ENCODE measurements at regions not wholly inside any gene's neighbourhood (a gene's known extent, or its start where the extent isn't known, plus 50 kb on each side); places are given as distances from the start of the nearest gene placed in this dataset.

DNA sequence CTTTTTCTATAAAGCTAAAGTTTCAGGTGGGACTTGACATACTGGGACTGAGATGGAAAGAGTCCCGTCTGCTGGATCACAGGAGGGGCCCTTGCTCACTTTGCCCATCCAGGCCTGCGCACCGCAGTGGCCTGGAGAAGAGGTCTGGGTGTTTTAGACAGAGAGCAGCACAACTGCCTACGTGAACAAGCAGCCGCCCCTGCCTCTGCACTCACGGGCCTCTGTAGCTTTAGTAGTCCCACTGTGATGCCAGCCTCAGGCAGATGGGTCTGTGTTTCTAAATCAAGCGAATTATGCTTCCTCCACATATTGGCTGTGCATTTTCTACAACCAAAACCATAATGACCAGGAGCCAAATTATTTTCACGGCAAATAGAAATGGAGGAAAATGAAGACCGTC, 184.8 kb upstream of the FOXQ1 start:
- H3K36me3 ChIP-seq (ENCODE audit: insufficient read depth, low read length): no peaks in the 10 kb centered on the region
- no peaks in the 10 kb centered on the region for H3K9me3 ChIP-seq (ENCODE audit: low read length)
- H3K4me1 ChIP-seq (ENCODE audit: insufficient read depth, low read length): no peaks in the 10 kb centered on the region
- H3K4me3 ChIP-seq (ENCODE audit: low read length): no peak overlapping the region
- no peaks in the 10 kb centered on the region for H3K27me3 ChIP-seq (ENCODE audit: insufficient read depth, low read length)
- H2AFZ ChIP-seq (ENCODE audit: low read depth, low read length): no peak overlapping the region

DNA sequence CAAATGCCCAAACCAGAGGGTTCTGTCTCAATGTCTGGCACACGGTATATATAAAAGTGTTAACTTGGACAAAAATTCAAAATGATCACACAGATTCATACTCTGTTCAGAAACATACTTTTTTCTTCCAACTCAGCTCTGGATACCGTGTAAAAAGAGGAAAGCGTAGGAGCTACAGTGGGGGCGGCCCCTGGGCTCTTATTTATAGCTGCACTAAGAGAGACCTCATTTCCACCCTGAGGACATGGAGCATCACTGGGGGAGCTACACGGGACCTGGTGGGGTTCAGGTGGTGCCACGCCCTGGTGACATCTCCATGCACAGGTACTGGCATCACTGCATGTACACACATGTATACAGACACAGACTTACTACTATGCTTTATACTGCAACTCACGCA, 185.9 kb upstream of the FOXQ1 start:
- Histone ChIP-seq H2AFZ (ENCODE audit: low read depth, low read length) (no peak overlapping the region), H3K27me3 (ENCODE audit: insufficient read depth, low read length) (no peaks in the 10 kb centered on the region), H3K4me3 (ENCODE audit: low read length) (no peak overlapping the region), H3K4me1 (ENCODE audit: insufficient read depth, low read length) (no peaks in the 10 kb centered on the region), H3K9me3 (ENCODE audit: low read length) (no peaks in the 10 kb centered on the region), H3K36me3 (ENCODE audit: insufficient read depth, low read length) (no peaks in the 10 kb centered on the region)

DNA sequence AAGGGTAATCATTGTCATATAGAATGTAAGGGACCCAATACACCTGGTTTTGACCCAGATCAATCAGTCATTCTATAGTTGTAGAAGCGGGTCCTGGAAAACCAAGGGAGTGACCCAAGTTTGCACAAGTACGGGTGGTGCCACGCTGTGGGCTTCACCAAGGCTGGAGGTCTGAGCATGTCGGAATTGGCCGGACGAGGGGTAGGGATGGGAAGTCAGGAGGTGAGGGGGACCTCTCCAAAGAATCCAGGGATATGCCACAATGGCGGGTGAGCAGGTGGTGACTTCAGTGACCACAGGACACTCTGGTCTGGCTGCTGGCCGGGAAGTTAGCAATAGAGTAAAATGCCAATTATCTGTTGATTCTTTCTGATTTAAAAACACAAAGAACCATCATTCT, 186.6 kb upstream of the FOXQ1 start:
- H3K36me3 ChIP-seq (ENCODE audit: insufficient read depth, low read length): no peaks in the 10 kb centered on the region
- H3K9me3 ChIP-seq (ENCODE audit: low read length): no peaks in the 10 kb centered on the region
- H2AFZ ChIP-seq (ENCODE audit: low read depth, low read length): no peak overlapping the region

DNA sequence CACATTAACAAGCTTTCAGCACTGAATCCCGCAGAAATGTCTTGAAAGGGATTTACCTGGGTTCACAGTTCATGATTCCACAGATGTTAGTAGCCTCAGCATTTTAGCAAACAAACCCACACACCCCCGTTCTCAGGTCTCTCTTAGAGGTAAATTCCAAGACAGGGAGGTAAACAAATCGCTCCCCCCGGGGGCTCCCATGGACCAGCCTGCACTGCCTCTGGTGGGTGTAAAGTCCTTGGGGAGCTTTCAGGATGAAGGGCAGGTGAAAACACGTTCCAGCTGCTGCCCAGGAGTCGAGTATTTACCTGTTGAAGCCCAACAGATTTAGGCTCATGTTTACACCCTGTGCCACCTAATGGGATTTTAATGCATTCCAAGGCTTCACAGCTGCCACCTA, 187.0 kb upstream of the FOXQ1 start:
- Histone ChIP-seq H3K27me3 (ENCODE audit: insufficient read depth, low read length) (no peaks in the 10 kb centered on the region), H2AFZ (ENCODE audit: low read depth, low read length) (no peak overlapping the region), H3K36me3 (ENCODE audit: insufficient read depth, low read length) (no peaks in the 10 kb centered on the region), H3K4me3 (ENCODE audit: low read length) (no peak overlapping the region), H3K4me1 (ENCODE audit: insufficient read depth, low read length) (no peaks in the 10 kb centered on the region), H3K9me3 (ENCODE audit: low read length) (no peaks in the 10 kb centered on the region)

More for the DNA sequence above, 186.6 kb upstream of the FOXQ1 start:
- H3K27me3 ChIP-seq (ENCODE audit: insufficient read depth, low read length): no peaks in the 10 kb centered on the region
- no peaks in the 10 kb centered on the region for H3K4me1 ChIP-seq (ENCODE audit: insufficient read depth, low read length)
- H3K4me3 ChIP-seq (ENCODE audit: low read length): no peak overlapping the region

DNA sequence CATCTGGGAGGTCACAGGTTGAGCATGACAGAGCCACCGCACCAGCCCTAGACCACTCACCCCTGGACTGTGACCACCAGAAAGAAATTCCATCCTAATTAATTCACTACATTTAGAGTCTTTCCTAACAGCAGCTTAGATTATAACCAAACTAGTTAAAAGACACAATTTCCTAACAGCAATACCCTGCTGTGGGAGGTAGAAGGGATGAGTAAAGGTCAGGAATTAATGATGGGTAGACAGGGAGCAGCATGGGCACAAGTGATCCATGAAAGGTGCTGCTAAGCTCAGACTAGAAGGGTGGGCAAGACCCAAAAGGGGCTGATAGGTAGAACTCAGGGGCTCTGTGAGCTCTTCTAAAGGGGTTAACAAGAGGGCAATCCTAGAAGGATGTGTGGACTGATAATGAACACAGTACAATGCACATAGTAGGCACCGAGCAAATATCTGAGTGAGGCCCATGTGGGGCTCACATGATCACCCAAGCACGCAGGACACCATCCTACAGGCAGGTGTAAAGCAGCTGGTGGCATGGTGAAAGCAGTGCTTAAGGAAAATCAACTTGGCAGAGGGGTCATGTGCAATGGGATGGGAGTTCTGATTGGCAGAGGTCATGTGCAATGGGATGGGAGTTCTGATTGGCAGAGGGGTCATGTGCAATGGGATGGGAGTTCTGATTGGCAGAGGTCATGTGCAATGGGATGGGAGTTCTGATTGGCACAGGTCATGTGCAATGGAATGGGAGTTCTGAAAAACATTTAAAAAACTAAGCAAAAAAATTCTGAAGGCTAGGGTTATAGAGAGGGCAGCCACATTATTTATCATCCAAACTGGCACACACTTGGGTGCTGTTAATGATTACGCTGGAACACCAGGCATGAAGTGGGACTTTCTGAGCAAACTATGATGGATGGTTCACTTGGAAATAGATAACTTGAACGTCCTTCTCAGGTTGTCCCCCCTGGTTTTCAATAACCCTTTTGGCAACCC, 188.2 kb upstream of the FOXQ1 start:
- no peak overlapping the region for H3K4me3 ChIP-seq (ENCODE audit: low read length)
- H3K4me1 ChIP-seq (ENCODE audit: insufficient read depth, low read length): peaks cover 2% of the 10 kb centered on the region
- H3K27me3 ChIP-seq (ENCODE audit: insufficient read depth, low read length): no peaks in the 10 kb centered on the region
- H3K36me3 ChIP-seq (ENCODE audit: insufficient read depth, low read length): no peaks in the 10 kb centered on the region
- no peaks in the 10 kb centered on the region for H3K9me3 ChIP-seq (ENCODE audit: low read length)
- H2AFZ ChIP-seq (ENCODE audit: low read depth, low read length): no peak overlapping the region

DNA sequence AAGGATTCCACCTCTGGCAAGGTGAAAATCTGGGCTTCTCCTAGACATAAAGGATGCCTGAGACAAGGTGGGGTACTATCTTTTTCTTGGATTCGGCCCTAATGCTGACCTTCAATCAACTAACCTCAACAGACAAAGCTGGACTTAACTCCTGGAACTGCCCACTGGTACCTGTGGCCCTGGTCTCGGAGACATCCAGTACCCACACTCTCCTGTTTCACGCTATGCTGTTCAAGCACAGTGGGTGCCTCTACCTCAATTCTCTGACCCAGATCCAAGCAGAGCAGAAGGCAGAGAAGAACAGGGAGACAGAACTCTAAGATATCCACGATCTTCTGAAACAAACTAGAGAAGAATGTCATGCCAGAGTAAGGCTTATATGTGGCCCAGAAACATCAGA, 189.8 kb upstream of the FOXQ1 start:
- Histone ChIP-seq H3K27me3 (ENCODE audit: insufficient read depth, low read length) (no peaks in the 10 kb centered on the region), H3K4me3 (ENCODE audit: low read length) (no peak overlapping the region), H3K36me3 (ENCODE audit: insufficient read depth, low read length) (no peaks in the 10 kb centered on the region), H2AFZ (ENCODE audit: low read depth, low read length) (no peak overlapping the region), H3K9me3 (ENCODE audit: low read length) (no peaks in the 10 kb centered on the region), H3K4me1 (ENCODE audit: insufficient read depth, low read length) (peaks cover 7% of the 10 kb centered on the region)

DNA sequence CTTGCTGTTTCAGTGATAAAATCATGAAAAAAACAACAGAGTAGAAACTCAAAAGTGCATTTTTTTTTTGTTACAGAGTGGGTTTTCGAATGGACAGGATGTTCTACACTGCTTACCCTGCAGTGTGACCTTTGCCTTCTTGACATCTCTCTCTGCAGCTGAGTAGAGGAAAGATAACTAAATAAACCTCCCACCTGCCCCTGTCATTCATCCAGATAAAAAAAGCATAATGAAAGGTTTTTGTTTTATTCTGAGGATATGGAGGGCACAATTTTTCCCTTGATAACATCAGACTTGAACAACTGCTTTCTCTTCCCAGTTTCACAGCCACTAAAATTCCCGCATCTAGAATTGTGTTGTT, 193.6 kb upstream of the FOXQ1 start:
- Histone ChIP-seq H3K4me1 (ENCODE audit: insufficient read depth, low read length) (peaks cover 7% of the 10 kb centered on the region), H3K27me3 (ENCODE audit: insufficient read depth, low read length) (no peaks in the 10 kb centered on the region), H3K36me3 (ENCODE audit: insufficient read depth, low read length) (no peaks in the 10 kb centered on the region), H3K9me3 (ENCODE audit: low read length) (no peaks in the 10 kb centered on the region), H3K4me3 (ENCODE audit: low read length) (no peak overlapping the region), H2AFZ (ENCODE audit: low read depth, low read length) (no peak overlapping the region)

DNA sequence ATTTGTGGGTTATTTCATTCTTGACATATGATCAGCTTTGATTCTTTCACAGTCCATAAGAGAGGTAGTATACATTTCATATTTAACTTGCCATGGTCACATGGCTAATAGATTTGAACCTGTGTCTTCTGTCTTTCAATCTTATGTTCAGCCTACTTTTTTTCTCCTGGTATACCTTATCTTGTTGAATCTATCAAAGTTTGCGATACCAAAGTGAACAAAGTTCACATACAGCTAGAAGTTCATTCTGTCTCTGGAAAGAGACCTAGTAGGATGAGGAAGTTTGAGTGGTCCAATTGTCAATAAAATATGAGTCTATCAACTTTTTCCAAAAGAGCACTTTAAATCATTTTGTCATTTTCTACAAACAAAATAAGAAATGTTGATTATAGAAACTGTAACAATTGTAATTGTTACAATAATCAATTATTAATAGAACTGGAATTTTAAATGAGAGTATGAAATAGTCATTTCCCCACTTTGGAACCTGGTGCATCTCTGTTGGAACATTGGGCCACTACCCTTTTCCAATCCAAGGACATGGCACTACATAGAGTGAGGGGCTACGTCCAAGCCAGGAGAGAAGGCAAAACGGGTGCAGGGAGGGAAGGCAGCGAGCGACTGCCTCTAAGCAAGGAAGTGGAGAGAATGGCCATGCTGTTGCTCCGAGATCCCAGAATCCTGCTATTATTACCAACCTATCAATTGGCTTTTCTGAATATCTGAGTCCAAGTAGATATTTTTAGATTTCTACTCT, 194.2 kb upstream of the FOXQ1 start:
- Histone ChIP-seq H3K4me3 (ENCODE audit: low read length) (no peak overlapping the region), H3K36me3 (ENCODE audit: insufficient read depth, low read length) (no peaks in the 10 kb centered on the region), H3K9me3 (ENCODE audit: low read length) (no peaks in the 10 kb centered on the region), H2AFZ (ENCODE audit: low read depth, low read length) (no peak overlapping the region), H3K4me1 (ENCODE audit: insufficient read depth, low read length) (peaks cover 7% of the 10 kb centered on the region), H3K27me3 (ENCODE audit: insufficient read depth, low read length) (no peaks in the 10 kb centered on the region)

DNA sequence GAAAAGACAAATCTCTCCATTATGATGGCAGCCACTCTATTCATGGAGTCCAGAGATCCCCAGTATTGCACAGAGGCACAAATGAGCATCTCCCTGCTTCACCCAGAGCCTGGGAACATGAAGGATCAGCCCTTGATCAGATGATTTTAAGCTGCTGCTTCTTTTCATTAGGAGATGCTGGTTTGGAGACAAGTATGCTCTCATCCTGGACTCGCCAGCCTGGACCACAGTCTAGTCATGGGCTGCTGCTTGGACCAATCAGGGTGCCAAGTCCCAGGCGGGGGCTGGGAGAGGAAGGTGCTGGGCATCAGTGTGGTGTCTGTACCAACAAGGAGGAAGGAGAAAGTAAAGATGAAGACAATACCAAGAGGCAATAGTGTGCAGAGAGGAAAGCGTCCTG, 195.7 kb upstream of the FOXQ1 start:
- Histone ChIP-seq H3K9me3 (ENCODE audit: low read length) (no peaks in the 10 kb centered on the region), H2AFZ (ENCODE audit: low read depth, low read length) (no peak overlapping the region), H3K36me3 (ENCODE audit: insufficient read depth, low read length) (no peaks in the 10 kb centered on the region), H3K27me3 (ENCODE audit: insufficient read depth, low read length) (no peaks in the 10 kb centered on the region), H3K4me3 (ENCODE audit: low read length) (no peak overlapping the region), H3K4me1 (ENCODE audit: insufficient read depth, low read length) (peaks cover 7% of the 10 kb centered on the region)

DNA sequence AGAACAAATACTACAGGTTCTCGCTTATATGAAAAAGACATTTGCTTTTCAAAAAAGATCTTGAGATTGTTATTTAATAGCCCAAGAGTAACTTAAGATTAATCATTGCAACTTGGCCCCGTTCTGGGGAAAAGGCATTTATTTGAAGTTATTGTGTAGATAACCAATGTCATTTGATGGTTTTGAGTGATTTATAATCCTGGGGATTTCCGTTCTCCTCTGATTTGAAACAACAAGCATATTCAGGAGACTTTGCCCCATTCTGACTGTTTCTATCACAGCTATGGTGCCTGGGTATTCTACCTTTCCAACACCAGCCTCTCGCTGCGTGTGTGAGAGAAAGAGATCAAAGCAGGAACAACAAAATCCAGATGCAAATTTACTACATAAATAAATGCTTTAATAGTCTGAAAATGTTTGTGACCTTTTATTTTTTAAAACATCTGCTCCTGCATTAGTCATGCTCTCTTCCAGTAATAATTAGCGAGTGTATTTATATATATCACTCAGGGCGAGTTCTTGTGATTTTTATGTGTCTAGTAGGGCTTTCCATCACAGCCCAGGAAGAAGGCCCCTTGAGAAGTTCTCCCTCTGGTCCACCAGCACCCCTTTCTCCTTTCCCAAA, 197.9 kb upstream of the FOXQ1 start:
- H3K27me3 ChIP-seq (ENCODE audit: insufficient read depth, low read length): no peaks in the 10 kb centered on the region

DNA sequence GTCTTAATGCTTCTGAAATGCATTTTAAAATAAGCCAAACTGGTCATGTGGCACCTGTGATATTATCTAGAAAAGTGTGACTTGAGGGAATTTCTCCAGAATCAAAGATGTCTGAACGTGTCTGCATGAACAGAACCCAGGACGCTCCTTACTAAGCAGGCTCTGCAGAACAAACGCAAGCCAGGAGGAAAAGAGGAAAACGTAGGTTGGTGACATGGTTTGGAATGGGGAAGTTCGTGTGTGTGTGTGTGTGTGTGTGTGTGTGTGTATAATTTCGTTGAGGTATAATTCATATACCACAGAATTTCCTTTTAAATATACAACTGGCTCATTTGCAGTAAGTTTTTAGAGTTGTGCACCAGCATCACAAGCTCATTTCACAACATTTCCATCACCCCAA, 200.5 kb upstream of the FOXQ1 start:
- Histone ChIP-seq H3K4me3 (ENCODE audit: low read length) (no peak overlapping the region), H3K36me3 (ENCODE audit: insufficient read depth, low read length) (no peaks in the 10 kb centered on the region), H2AFZ (ENCODE audit: low read depth, low read length) (no peak overlapping the region), H3K4me1 (ENCODE audit: insufficient read depth, low read length) (no peaks in the 10 kb centered on the region), H3K27me3 (ENCODE audit: insufficient read depth, low read length) (no peaks in the 10 kb centered on the region), H3K9me3 (ENCODE audit: low read length) (peaks cover 2% of the 10 kb centered on the region)

More for the DNA sequence above, 197.9 kb upstream of the FOXQ1 start:
- Histone ChIP-seq H3K4me3 (ENCODE audit: low read length) (no peak overlapping the region), H3K9me3 (ENCODE audit: low read length) (no peaks in the 10 kb centered on the region), H3K4me1 (ENCODE audit: insufficient read depth, low read length) (peaks cover 7% of the 10 kb centered on the region), H3K36me3 (ENCODE audit: insufficient read depth, low read length) (no peaks in the 10 kb centered on the region), H2AFZ (ENCODE audit: low read depth, low read length) (no peak overlapping the region)

DNA sequence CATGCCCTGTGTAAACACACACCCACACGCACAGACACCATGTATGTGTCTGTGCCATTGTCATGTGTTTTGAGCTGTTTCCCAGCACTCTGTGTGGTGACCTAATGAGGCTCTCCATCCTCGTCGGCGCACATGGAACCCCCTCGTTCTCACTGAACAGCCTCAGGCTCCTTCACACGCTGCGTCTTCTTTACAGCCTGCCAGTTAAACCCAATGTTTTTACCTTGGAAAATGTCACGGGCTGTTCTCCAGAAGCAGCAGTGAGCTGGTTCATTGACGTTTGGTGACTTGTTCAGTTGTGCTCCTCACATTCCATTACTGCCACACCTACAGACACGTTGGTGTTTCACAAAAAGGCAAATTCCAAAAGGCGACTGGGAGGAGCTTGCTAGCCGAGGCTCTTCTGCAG, 201.0 kb upstream of the FOXQ1 start:
- no peaks in the 10 kb centered on the region for H3K27me3 ChIP-seq (ENCODE audit: insufficient read depth, low read length)
- no peaks in the 10 kb centered on the region for H3K4me1 ChIP-seq (ENCODE audit: insufficient read depth, low read length)
- H3K36me3 ChIP-seq (ENCODE audit: insufficient read depth, low read length): no peaks in the 10 kb centered on the region
- no peak overlapping the region for H2AFZ ChIP-seq (ENCODE audit: low read depth, low read length)
- H3K9me3 ChIP-seq (ENCODE audit: low read length): peaks cover 2% of the 10 kb centered on the region
- no peak overlapping the region for H3K4me3 ChIP-seq (ENCODE audit: low read length)

DNA sequence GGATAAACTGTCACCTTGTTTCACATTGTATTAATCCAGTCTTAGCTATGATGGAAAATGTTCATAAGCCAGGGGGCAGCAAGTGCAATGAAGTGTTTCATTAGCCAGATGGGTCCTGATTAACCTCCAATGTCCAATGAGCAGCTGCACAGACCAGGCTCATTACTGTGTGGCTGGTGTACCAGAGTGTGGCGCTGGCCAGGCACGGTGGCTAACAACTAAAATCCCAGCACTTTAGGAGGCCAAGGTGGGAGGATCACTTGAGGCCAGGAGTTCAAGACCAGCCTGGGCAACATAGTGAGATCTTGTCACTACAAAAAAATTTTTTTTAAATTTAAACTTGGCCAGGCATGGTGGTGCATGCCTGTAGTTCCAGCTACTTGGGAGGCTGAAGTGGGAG, 201.7 kb upstream of the FOXQ1 start:
- no peaks in the 10 kb centered on the region for H3K4me1 ChIP-seq (ENCODE audit: insufficient read depth, low read length)
- peaks cover 2% of the 10 kb centered on the region for H3K9me3 ChIP-seq (ENCODE audit: low read length)
- H3K36me3 ChIP-seq (ENCODE audit: insufficient read depth, low read length): no peaks in the 10 kb centered on the region
- H3K27me3 ChIP-seq (ENCODE audit: insufficient read depth, low read length): no peaks in the 10 kb centered on the region
- no peak overlapping the region for H2AFZ ChIP-seq (ENCODE audit: low read depth, low read length)
- H3K4me3 ChIP-seq (ENCODE audit: low read length): no peak overlapping the region

Measured in neuron (in vitro differentiated cells).